Tibial nerve (tissue), 4 donors: ENCODE measurements at regions not wholly inside any gene's neighbourhood (a gene's known extent, or its start where the extent isn't known, plus 50 kb on each side); places are given as distances from the start of the nearest gene placed in this dataset.
"Not testable (repeated sequence)": the region's sequence is repeated elsewhere in the genome, so short reads cannot be mapped to it uniquely, and the experiment has no call there.

ENCODE experiments used
- DNase-seq, 2 donors: peaks; one replicate each; pipeline ENCODE4 v3.0.0-alpha.2; 2019; ENCODE audit warnings: low spot score in 2 of 2
- H3K27ac ChIP-seq, 4 donors: fragments of 200-600 bp; sonication (generic) in 3 of 4; one replicate each; pipeline ENCODE4 v1.5.1; 2017 to 2019; ENCODE audit warnings: mild to moderate bottlenecking in 1 of 4
- H3K27me3 ChIP-seq, 2 donors: fragments of 200-600 bp; sonication (generic) in 1 of 2; one replicate each; pipeline versions ENCODE4 v1.5.1 to v1.6.0; 2017 to 2019
- H3K36me3 ChIP-seq, 3 donors: fragments of 200-600 bp; sonication (generic); one replicate each; pipeline ENCODE4 v1.5.1; 2018 to 2019
- H3K4me1 ChIP-seq, 4 donors: fragments of 200-600 bp; sonication (generic) in 3 of 4; one replicate each; pipeline ENCODE4 v1.5.1; 2017 to 2019
- H3K4me3 ChIP-seq, 4 donors: fragments of 200-600 bp; sonication (generic) in 3 of 4; one replicate each; pipeline ENCODE4 v1.5.1; 2017 to 2019; ENCODE audit warnings: mild to moderate bottlenecking in 1 of 4, moderate library complexity in 1 of 4
- H3K9me3 ChIP-seq, 4 donors: fragments of 200-600 bp; sonication (generic) in 3 of 4; one replicate each; pipeline ENCODE4 v1.5.1; 2017 to 2019
- CTCF ChIP-seq, 5 experiments: fragments of 200-600 bp in 3 of 5; fragments of 450-650 bp in 2 of 5; sonication (generic) in 3 of 5; IDR thresholded peaks; one replicate each; pipeline ENCODE4 v1.5.1; 2016 to 2019; ENCODE audit warnings: antibody characterized with exemption in 5 of 5, mild to moderate bottlenecking in 3 of 5, moderate library complexity in 2 of 5
- EP300 ChIP-seq, 2 donors: sonication (generic); formaldehyde crosslinking; IDR thresholded peaks; one replicate each; pipeline ENCODE4 v1.6.1; 2017; ENCODE audit warnings: antibody characterized with exemption in 2 of 2, mild to moderate bottlenecking in 1 of 2
- POLR2A ChIP-seq, 2 donors: fragments of 450-650 bp; IDR thresholded peaks; one replicate each; pipeline ENCODE4 v1.6.1; 2017; ENCODE audit warnings: antibody characterized with exemption in 2 of 2, mild to moderate bottlenecking in 2 of 2, moderate library complexity in 2 of 2
- WGBS, 2 donors: methylation state at CpG; one replicate each; pipeline ENCODE4 v1.1.5; 2018; 5-methylcytosine and 5-hydroxymethylcytosine counted together

DNA sequence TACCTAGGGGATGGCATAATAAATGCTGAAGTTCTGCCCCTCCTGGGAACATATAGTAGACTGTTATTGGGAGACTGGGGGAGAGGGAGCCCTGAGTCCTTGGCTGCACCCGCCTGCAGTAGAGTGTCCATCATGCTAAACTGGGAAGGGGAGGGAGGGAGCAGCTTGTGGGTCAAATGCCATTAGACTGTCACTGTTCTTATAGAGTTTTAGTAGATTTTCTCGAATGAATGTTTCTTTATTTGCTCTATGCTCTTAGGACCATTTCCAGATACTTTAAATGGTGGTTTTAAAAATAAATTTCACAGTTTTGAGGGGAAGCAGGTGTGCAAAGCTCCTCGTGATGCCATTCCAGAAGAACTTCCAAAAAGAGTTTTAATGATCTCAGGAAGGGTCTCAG lies 111.6 kb upstream of the USP9X start:
- TF ChIP-seq POLR2A (IDR thresholded peaks at IDR 0.05) (no peak), EP300 (IDR thresholded peaks at IDR 0.05) (no peak), CTCF (IDR thresholded peaks at IDR 0.05) (no peak)
- WGBS, 2 donors: 74 to 76% methylated on average over 3 of the region's 3 CpGs
- Histone ChIP-seq H3K4me3 (no peak overlapping the region), H3K27me3 (no peaks in the 10 kb centered on the region), H3K36me3 (no peaks in the 10 kb centered on the region), H3K9me3 (peaks cover 0 to 4% (median 0%) of the 10 kb centered on the region in 4 donors), H3K4me1 (no peaks in the 10 kb centered on the region), H3K27ac (no peak overlapping the region)
- DNase-seq: no peak

DNA sequence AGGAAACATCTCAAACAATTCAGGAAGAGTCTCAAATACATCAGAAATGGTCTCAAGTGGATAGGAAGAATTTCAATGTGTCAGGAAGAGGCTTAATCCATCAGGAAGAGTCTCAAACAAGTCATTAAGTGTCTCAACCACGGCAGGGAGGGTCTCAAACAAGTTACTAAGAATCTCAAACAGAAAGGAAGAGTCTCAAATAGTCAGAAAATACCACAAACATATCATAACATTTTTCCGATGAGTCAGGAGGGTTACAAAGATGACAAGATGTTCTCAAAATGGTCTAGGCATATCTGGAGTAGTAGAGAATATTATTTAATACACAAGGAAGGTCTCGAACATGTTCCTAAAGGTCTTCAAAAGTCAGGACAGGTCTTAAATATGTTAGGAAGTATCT lies 109.3 kb upstream of the USP9X start:
- WGBS, 2 donors: 84 to 90% methylated on average over 3 of the region's 3 CpGs
- no peaks in the 10 kb centered on the region for H3K4me1 ChIP-seq
- no peak overlapping the region for H3K4me3 ChIP-seq
- no peak for DNase-seq
- no peaks in the 10 kb centered on the region for H3K27me3 ChIP-seq
- peaks cover 0 to 4% (median 0%) of the 10 kb centered on the region in 4 donors for H3K9me3 ChIP-seq
- no peak overlapping the region for H3K27ac ChIP-seq
- no peak for TF ChIP-seq CTCF (IDR thresholded peaks at IDR 0.05)
- TF ChIP-seq EP300 (IDR thresholded peaks at IDR 0.05): no peak
- TF ChIP-seq POLR2A (IDR thresholded peaks at IDR 0.05): no peak
- H3K36me3 ChIP-seq: no peaks in the 10 kb centered on the region

- no peaks in the 10 kb centered on the region for H3K4me1 ChIP-seq
- H3K9me3 ChIP-seq: peaks cover 0 to 4% (median 0%) of the 10 kb centered on the region in 4 donors
- H3K36me3 ChIP-seq: no peaks in the 10 kb centered on the region
- no peaks in the 10 kb centered on the region for H3K27me3 ChIP-seq
- no peak overlapping the region for H3K27ac ChIP-seq
- no peak for TF ChIP-seq POLR2A (IDR thresholded peaks at IDR 0.05)
- TF ChIP-seq CTCF (IDR thresholded peaks at IDR 0.05): no peak
- no peak for TF ChIP-seq EP300 (IDR thresholded peaks at IDR 0.05)
- H3K4me3 ChIP-seq: no peak overlapping the region
- DNase-seq: no peak
- WGBS, 2 donors: 91 to 94% methylated on average over 1 of the region's 1 CpG
These were observed 108.3 kb upstream of the USP9X start for GRCh38 chrX:40976981-40977380.

GRCh38 chrX:40984962-40985361 lies 100.3 kb upstream of the USP9X start:
- no peaks in the 10 kb centered on the region for H3K9me3 ChIP-seq
- DNase-seq: no peak

GRCh38 chrX:40987413-40987812 lies 97.8 kb upstream of the USP9X start:
- 58 to 73% methylated on average over 2 of the region's 2 CpGs for WGBS, 2 donors
- H3K27me3 ChIP-seq: peaks cover 0 to 2% of the 10 kb centered on the region in 2 donors
- H3K36me3 ChIP-seq: no peaks in the 10 kb centered on the region
- no peaks in the 10 kb centered on the region for H3K4me1 ChIP-seq
- H3K9me3 ChIP-seq: no peaks in the 10 kb centered on the region
- DNase-seq: no peak
- H3K27ac ChIP-seq: no peak overlapping the region
- H3K4me3 ChIP-seq: no peak overlapping the region
- TF ChIP-seq CTCF (IDR thresholded peaks at IDR 0.05) (no peak), POLR2A (IDR thresholded peaks at IDR 0.05) (no peak), EP300 (IDR thresholded peaks at IDR 0.05) (no peak)

More at GRCh38 chrX:40984962-40985361, 100.3 kb upstream of the USP9X start:
- H3K36me3 ChIP-seq: no peaks in the 10 kb centered on the region
- H3K4me3 ChIP-seq: no peak overlapping the region
- no peak for TF ChIP-seq EP300 (IDR thresholded peaks at IDR 0.05)
- H3K27me3 ChIP-seq: no peaks in the 10 kb centered on the region
- WGBS, 2 donors: 80 to 88% methylated on average over 4 of the region's 4 CpGs
- no peak overlapping the region for H3K27ac ChIP-seq
- H3K4me1 ChIP-seq: no peaks in the 10 kb centered on the region

DNA sequence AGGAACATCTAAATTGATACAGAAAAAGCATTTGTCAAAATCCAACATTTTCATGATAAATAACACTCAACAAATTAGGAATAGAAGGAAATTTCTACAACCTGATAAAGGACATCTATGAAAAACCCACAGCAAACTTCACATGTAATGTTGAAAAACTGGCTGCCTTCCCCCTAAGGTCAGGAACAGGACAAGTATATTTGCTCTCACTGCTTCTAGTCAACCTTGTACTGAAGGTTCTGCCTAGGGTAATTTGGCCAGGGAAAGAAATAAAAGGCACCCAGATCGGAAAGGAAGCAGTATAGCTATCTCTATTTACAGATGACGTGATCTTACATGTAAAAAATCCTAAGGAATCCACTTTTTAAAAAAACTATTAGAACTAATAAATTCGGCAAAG lies 97.1 kb upstream of the USP9X start:
- 82 to 86% methylated on average over 3 of the region's 3 CpGs for WGBS, 2 donors

DNA sequence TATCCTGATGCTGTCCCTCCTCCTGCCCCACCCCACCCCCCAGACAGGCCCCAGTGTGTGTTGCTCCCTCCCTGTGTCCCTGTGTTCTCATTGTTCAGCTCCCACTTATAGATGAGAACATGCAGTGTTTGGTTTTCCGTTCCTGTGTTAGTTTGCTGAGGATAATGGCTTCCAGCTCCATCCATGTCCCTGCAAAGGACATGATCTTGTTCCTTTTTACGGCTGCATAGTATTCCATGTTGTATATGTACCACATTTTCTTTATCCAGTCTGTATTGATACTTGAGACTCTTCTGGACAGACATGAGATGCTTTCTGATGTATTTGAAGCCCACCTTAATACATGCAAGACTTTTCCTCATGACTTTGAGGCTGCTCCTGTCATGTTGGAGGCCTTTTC lies 91.8 kb upstream of the USP9X start:
- H3K36me3 ChIP-seq, H3K27me3 ChIP-seq, H3K4me3 ChIP-seq, H3K27ac ChIP-seq, H3K9me3 ChIP-seq, H3K4me1 ChIP-seq, DNase-seq: not testable (repeated sequence)
- 82 to 96% methylated on average over 2 of the region's 2 CpGs for WGBS, 2 donors

More for the DNA sequence above, 97.1 kb upstream of the USP9X start:
- TF ChIP-seq POLR2A (IDR thresholded peaks at IDR 0.05): no peak
- TF ChIP-seq CTCF (IDR thresholded peaks at IDR 0.05): no peak
- TF ChIP-seq EP300 (IDR thresholded peaks at IDR 0.05): no peak
- H3K9me3 ChIP-seq: no peaks in the 10 kb centered on the region
- H3K36me3 ChIP-seq: no peaks in the 10 kb centered on the region
- no peak overlapping the region for H3K4me3 ChIP-seq
- no peak overlapping the region for H3K27ac ChIP-seq
- H3K4me1 ChIP-seq: no peaks in the 10 kb centered on the region
- no peak for DNase-seq
- peaks cover 0 to 2% of the 10 kb centered on the region in 2 donors for H3K27me3 ChIP-seq
